ENCODE measurements at regions not wholly inside any gene's neighbourhood (a gene's known extent, or its start where the extent isn't known, plus 50 kb on each side); places are given as distances from the start of the nearest gene placed in this dataset.
"Not testable (repeated sequence)": the region's sequence is repeated elsewhere in the genome, so short reads cannot be mapped to it uniquely, and the experiment has no call there.

DNA sequence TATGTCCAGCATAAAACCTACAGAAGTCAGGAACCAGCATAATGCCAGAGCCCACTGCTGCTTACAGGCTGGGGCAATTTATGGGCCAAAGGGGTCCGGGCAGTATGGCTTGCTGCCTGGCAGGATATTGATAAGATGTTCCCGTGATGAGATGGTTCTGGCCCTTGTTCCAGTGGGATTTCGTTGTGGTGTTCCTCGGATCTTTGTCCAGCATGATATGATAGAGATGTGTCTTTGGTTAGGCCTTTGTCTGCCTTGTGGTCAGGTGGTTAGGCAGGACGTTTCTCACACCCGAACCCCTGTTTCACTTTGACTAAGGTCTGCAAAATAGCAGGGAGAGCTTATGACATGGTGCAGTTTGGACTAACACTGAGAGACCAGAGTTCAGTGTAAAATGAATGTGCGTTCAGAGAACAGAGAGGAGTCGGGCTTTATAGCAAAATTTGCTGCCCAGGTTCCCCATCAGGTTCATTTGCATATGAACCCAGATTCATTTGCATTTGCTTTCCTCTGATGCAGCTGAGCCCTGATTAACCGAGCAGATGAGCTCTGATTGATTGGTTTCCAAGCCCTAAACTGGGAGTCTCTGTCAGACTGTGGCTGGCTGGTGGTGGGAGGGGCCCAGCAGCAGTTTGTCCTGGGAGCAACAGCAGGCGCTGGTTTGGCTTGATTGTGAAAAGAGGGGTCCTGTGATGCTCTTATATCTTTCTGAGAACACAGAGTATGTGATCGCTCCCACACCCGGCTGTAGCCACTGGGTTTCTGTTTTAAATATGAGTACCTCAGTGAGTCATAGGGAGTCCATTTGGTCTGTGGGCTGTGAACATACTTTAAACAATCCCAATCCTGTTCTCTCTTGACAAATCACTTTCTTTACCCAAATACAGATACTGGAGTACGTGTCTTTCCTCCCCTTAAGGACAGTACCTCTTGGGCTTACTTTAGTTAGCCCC, 156.3 kb upstream of the PZP start:
- DNase-seq = no peak

DNA sequence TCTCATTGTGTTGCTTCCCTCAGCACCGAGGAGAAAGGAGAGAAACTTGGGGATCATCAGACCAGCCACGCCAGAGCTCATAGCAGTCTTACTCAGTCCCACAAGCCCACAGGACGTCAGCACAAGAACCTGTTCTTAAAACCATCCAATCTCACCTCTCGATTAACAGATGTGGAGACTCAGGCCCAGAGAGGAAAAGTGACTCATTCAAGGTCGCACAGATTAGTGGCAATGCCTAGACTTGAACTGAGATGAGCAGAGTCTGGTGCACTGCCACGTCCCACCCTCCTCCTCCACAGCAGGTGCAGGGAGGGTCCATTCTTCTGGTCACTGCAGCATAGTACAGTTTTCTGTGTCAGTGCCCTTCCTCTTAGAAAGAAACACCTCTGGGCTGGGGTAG, 154.9 kb upstream of the PZP start:
- no peak for DNase-seq

GRCh38 chr12:9361879-9362326, 153.7 kb upstream of the PZP start:
- no peak for DNase-seq

DNA sequence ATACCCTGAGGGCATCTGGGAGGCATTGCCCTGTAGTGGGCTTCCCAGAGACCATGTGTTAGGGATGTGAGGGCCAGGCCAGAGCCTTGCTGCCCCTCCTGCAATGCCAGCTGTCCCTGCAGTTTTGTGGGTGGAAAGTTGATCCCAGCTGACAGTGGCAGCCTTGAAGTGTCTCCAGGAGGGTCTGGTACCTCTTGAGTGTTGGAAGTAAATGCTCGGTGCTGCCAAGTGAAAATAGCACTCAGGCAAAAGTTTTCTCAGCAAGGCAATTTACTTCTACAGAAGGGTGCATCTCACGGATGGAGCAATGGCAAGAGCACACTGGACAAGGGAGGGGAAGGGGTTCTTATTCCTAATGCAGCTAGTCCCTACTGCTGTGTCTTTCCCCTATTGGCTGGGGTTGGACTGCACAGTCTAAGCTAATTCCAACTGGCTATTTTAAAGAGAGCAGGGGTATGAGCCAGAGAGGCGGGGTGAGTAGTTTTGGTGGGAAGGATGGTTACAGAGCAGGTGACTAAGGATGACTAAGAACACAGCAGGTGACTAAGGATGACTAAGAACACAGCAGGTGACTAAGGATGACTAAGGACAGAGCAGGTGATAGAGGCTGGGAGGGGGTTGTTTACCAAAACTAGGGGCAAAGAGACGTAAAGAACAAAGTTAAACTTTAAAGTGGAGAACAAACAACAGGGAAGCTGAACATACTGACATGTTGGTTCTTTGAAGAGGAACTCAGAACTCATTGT, 146.0 kb upstream of the PZP start:
- not testable (repeated sequence) for DNase-seq

DNA sequence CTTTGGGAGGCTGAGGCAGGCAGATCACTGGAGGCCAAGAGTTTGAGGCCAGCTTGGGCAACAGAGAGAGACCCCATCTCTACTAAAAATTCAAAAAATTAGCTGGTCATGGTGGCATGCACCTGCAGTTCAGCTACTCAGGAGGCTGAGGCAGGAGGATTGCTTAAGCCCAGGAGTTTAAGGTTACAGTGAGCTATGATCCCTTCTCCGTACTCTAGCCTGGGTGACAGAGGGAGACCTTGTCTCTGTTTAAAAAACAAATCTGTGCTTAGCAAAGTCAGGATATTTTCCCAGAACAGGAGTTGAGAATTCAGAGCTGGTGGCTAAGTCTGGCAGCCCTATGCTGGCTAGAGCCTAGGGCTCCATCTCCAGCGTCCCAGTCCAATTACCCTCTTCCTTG, 142.9 kb upstream of the PZP start:
- no peak for DNase-seq

DNA sequence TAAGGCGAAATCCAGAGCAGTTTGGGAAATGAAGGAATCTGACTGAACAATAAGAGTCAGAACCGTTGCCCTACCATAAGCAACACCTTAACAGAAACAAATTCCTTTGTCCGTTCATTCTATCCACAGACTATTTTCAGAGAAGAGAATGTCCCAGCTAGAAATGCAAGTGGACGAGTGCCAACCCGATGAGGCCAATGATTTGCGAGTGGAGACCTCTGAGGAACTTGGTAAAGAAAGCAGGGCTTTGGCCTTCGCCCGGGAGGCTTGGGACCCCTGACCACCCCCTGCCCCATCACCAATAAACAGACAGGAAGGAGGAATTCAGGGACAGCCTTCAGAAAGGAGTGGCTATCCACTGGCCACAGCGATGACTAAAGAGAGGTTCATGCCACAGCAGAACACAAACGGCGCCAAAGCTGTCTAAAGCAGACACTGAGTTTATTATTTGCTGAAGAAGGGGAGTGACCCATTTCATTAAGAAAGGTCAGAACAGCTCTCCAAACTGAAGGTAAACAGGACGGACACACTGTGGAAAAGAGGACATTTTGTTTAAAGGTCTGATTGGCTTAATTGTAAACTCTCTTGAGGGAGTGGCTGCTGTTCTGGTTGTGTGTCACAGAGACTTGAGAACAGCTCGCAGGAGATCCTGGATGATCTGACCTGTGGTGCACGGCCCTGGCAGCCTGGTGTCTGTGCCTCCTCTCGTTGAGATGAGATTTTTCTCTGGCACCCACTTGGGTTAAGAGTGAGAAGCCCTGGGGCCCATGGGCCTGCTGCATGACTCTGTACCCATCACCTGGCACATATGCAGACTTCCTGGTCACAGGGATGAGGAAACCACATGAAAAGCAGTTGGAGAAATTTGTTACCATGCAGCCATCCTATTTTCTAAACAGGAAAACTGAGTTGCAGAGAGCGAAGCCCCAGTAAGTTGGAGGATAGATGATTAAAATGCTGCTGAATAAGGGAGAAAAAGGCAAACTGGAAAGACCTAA, 142.0 kb upstream of the PZP start:
- no peak for DNase-seq

DNA sequence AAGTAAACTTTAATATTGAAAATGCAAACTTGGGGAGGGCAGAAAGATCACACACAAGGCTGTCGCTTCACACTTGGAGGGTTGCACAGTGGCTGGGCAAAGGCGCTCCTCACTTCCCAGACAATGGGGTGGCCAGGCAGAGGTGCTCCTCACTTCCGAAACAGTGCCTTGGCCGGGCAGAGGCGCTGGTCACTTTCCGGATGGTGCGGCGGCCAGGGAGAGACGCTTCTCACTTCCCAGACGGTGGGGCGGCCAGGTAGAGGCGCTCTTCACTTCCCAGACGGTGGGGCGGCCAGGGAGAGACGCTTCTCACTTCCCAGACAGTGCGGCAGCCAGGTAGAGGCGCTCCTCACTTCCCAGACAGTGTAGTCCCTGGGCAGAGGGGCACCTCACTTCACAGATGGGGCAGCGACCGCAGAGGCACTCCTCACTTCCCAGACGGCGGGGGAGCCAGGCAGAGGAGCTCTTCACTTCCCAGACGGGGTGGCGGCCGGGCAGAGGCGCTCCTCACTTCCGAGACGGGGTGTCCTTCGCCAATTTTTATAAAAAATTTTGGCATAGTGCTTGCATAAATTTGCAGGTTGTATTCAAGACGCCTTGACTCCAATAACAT, 140.8 kb upstream of the PZP start:
- no peak for DNase-seq

DNA sequence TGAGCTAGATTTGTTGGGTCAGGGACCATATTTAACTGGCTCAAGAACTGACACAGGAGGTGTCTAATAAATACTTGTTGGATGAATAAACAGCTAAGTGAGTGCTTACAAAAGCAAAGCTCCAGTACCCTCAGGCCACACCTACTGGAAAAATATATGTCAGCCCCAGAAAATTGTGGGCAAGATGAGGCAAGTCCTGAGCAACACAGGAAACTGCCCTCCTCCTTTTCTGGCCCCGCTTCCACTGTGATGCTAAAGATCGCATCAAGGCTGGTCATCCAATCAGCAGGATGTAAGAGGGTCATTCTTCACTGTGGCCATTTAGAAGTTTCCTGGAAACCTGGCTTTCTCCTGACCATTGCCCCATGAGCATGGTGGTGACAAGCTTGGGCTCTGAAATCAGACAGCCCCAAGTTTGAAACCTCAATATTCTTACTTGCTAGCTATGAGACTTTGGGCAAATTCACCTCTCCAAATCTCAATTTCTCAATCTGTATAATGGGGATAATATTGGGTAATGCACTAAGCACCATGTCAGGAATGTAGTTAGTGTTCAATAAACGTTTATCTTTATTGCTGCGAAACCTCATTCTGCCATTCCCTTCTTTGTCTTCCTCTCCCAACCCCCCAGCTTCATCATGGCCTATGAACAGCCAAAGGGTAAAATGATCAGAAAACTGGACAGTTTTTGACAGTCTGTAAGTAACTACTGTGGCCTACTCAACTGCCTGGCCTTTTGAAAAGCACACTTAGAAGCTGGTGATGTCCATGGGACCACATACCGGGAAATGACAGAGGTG, 139.3 kb upstream of the PZP start:
- DNase-seq = no peak

GRCh38 chr12:9346866-9347327, 138.7 kb upstream of the PZP start:
- no peak for DNase-seq

- DNase-seq = no peak
Measured at GRCh38 chr12:9345171-9345570, 137.0 kb upstream of the PZP start.

- DNase-seq = no peak
Measured at GRCh38 chr12:9344541-9344940, 136.3 kb upstream of the PZP start.

DNA sequence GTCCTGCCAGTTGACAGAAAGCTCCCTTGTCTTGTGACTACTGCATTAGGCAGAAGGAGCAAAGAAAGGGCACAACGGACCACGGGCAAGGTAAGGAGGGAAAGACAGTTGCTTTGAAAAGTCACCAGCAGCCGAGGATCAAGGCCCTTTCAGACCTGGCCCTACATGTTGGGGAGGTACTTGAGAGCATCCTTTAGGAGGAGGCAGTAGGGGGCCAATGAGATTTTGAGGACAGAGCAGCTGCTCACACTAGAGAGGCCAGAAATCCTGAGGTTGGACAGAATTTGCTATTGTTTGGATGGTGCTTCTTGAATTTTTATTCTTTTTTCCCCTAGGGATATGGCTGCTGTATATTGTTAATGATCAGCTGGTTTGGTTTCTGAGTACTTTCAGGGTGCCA, 135.5 kb upstream of the PZP start:
- no peak for DNase-seq

DNA sequence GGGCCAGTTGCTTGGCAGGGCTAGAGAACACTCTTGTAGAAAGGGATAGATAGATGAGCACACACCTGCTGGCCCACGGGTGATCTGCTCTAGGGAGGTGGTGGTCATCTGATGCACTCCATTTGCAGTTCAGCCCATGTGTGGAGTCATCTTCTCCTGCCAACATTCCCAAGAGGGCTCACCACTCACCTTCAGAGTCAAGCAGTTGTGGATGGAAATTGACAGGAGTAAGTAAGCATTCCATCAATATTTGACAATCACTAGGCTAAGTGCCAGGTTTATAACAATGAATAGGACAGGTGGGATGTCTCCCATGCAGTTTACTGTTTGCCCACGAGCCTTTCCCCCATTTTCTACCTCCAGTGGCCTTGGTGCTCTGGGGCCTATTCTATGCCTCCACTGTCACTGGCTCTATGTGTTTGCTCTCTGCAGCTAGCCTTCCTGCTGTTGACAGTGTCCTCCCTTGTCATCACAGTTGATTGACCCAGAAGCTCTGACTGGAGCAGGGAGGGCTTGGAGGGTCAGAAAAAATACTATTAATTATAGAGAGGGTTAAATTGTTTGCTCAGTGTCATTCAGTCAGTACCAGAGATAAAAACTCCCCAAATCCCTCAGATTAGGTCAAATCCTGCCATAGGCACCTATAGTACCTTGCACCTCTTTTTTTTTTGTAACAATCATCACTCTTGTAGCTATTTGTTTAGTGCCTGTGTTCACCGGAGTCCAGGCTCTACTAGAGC, 134.6 kb upstream of the PZP start:
- DNase-seq = no peak

GRCh38 chr12:9341260-9341585, 133.0 kb upstream of the PZP start:
- no peak for DNase-seq

DNA sequence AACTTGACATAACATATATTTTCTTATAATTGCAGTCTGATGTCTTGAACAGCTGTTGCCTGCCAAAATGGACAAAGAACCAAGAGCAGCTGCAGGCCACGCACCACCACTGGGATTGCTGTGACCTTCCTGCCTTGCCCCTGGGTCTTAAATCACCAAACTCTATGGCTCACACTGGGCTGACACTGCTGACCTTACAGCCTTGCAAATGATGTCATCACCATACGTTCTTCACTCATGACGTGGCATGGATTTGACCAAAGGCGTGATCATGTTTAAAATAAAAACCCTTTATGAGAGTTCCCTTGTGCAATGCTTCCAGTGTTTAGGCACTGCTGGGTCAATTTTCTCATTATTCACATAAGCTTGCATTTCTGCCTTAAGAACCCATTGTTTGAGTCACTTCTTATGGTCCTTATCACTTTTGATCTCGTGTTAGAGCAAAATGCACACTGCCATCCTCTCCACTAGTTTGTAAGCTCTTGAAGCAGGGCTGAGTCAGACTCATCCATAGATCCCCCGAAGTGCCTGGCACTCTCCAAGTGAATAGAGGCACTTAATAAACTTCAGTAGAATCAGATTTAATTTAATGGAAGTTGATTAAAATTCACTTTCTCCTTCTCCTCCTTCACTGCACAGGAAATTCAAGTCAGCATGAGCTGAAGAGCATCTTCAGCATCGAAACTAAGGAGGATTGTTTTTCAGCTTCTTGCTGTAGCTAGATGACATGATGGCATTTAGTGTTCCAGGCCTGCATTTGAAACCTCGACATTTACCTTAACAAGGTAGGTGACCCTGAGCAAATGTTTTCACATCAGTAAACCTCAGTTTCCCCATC, 132.4 kb upstream of the PZP start:
- no peak for DNase-seq

DNA sequence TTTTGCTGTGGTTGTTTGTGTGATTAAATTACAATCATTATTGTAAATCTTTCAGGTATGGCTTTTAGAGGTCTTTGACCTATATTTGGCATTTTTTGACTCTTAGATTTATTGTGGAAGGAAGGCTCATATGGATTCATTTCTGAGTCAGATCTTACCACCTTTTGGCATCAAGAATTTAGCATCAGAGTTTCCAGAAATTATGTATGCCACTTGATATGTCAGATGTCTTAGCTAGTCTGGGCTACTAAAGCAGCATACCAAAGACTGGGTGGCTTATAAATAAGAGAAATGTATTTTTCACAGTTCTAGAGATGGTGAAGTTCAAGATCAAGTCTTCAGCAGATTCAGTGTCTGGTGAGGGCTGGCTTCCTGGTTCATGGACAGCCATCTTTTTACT, 129.5 kb upstream of the PZP start:
- no peak for DNase-seq

- not testable (repeated sequence) for DNase-seq
Measured at GRCh38 chr12:9336375-9337011, 128.3 kb upstream of the PZP start.

DNA sequence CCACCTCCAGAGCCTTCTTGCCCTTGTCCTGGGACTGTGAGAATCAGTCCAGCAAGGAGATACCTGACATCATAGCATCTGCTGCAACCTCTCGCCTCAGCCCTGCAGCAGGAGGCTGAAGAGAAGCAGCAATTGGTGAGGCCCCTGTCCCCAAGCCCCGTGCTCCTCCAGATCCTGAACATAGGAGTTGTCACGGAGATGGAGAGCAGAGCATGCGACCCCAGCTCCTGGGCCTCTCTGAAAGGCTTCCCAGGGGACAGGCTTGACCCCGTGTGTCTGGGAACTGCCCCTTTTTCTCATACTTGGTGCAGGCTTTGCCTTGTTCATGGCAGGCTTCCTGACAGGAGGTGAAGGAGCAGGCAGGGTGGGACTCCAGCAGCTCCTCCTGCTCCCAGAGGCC, 127.7 kb upstream of the PZP start:
- DNase-seq = no peak

GRCh38 chr12:9334964-9335363, 126.8 kb upstream of the PZP start:
- DNase-seq = no peak
